IMR-90 (cell line): ENCODE measurements at regions not wholly inside any gene's neighbourhood (a gene's known extent, or its start where the extent isn't known, plus 50 kb on each side); places are given as distances from the start of the nearest gene placed in this dataset.

ENCODE experiments used
- ATAC-seq: fragments of 200-7000 bp; cut with Tn5 transposase; 2 replicates; pipeline ENCODE4 v1.9.1; 2020; ENCODE audit warnings: low read depth, mild to moderate bottlenecking, moderate library complexity
- BruUV-seq: library from RNA; stranded (reverse); fragments of 400-500 nt; replicated peaks from 2 replicates; lab custom pipeline; 2021; lab: Mats Ljungman, UMichigan
- CTCF ChIA-PET: fragments of 300-600 bp; formaldehyde crosslinking; extraction: SDS; loops from one replicate; lab custom pipeline; 2021; ENCODE audit warnings: antibody characterized with exemption; lab: Yijun Ruan, JAX
- POLR2A ChIA-PET: fragments of 300-600 bp; sonication (Branson Sonifier 250); formaldehyde crosslinking; loops from one replicate; lab custom pipeline; 2022; ENCODE audit warnings: antibody characterized with exemption; ENCODE audit not compliant: unreplicated experiment; lab: Charles Lee
- DNase-seq: peaks from one replicate; pipeline ENCODE4 v3.0.0; 2013
- H2AFZ ChIP-seq: replicated peaks from 2 replicates; pipeline ENCODE3; 2013; ENCODE audit warnings: low read length, mild to moderate bottlenecking; ENCODE audit not compliant: poor library complexity
- H2AK5ac ChIP-seq: 2 replicates; pipeline ENCODE4 v1.6.1; 2013; ENCODE audit warnings: low read depth, low read length, inconsistent platforms
- H2AK9ac ChIP-seq: replicated peaks from 2 replicates; pipeline ENCODE3; 2013; ENCODE audit warnings: mild to moderate bottlenecking, low read depth, low read length, moderate library complexity; ENCODE audit not compliant: poor library complexity
- H2BK120ac ChIP-seq: 2 replicates; pipeline ENCODE4 v1.6.1; 2013; ENCODE audit warnings: low read depth, low read length, inconsistent platforms
- H2BK15ac ChIP-seq: 3 replicates; pipeline ENCODE4 v1.6.1; 2013; ENCODE audit warnings: low read depth, low read length, inconsistent platforms
- H2BK20ac ChIP-seq: 2 replicates; pipeline ENCODE4 v1.6.1; 2013; ENCODE audit warnings: low read depth, mild to moderate bottlenecking, inconsistent platforms, low read length, moderate library complexity
- H2BK5ac ChIP-seq: 2 replicates; pipeline ENCODE4 v1.6.1; 2013; ENCODE audit warnings: mild to moderate bottlenecking, low read depth, low read length, inconsistent platforms; ENCODE audit not compliant: poor library complexity, severe bottlenecking
- H3K14ac ChIP-seq: replicated peaks from 2 replicates; pipeline ENCODE4 v1.6.1; 2013; ENCODE audit warnings: low read depth, low read length, inconsistent platforms
- H3K18ac ChIP-seq: 2 replicates; pipeline ENCODE4 v1.6.1; 2013; ENCODE audit warnings: low read depth, low read length, control low read depth
- H3K23ac ChIP-seq: 2 replicates; pipeline ENCODE4 v1.6.1; 2013; ENCODE audit warnings: low read depth, low read length, inconsistent platforms
- H3K27ac ChIP-seq: 2 replicates; pipeline ENCODE4 v1.5.1; 2013; ENCODE audit warnings: mild to moderate bottlenecking, control low read depth, low read length; ENCODE audit not compliant: insufficient read depth
- H3K27me3 ChIP-seq: 2 replicates; pipeline ENCODE4 v1.6.1; 2013; ENCODE audit warnings: low read length; ENCODE audit not compliant: control insufficient read depth, insufficient read depth
- H3K36me3 ChIP-seq: 2 replicates; pipeline ENCODE4 v1.6.1; 2013; ENCODE audit warnings: low read length, mixed read lengths; ENCODE audit not compliant: control insufficient read depth, insufficient read depth
- H3K4ac ChIP-seq: 2 replicates; pipeline ENCODE4 v1.6.1; 2013; ENCODE audit warnings: low read depth, low read length, inconsistent platforms
- H3K4me1 ChIP-seq: 2 replicates; pipeline ENCODE4 v1.6.1; 2013; ENCODE audit warnings: low read length, mixed read lengths; ENCODE audit not compliant: control insufficient read depth, insufficient read depth
- H3K4me2 ChIP-seq: 2 replicates; pipeline ENCODE4 v1.6.1; 2013; ENCODE audit warnings: low read depth, mild to moderate bottlenecking, control low read depth, low read length, moderate library complexity
- H3K4me3 ChIP-seq: 2 replicates; pipeline ENCODE4 v1.5.1; 2013; ENCODE audit warnings: low read depth, mild to moderate bottlenecking, control low read depth, low read length, moderate library complexity; ENCODE audit not compliant: insufficient read depth
- H3K56ac ChIP-seq: 2 replicates; pipeline ENCODE4 v1.6.1; 2013; ENCODE audit warnings: low read length, inconsistent platforms; ENCODE audit not compliant: insufficient read depth; ENCODE audit errors: extremely low read depth
- H3K79me1 ChIP-seq, 2 experiments: 2 replicates each; pipeline ENCODE4 v1.6.1; 2013; ENCODE audit warnings: low read length in 2 of 2, inconsistent platforms in 1 of 2, low read depth in 1 of 2
- H3K9ac ChIP-seq: 2 replicates; pipeline ENCODE4 v1.6.1; 2013; ENCODE audit warnings: low read depth, low read length, control low read depth
- H3K9me1 ChIP-seq: 2 replicates; pipeline ENCODE4 v1.6.1; 2013; ENCODE audit warnings: low read length, inconsistent platforms; ENCODE audit not compliant: insufficient read depth
- H3K9me3 ChIP-seq: 2 replicates; pipeline ENCODE4 v1.6.1; 2013; ENCODE audit warnings: low read length; ENCODE audit not compliant: control insufficient read depth, insufficient read depth
- H4K20me1 ChIP-seq: 2 replicates; pipeline ENCODE4 v1.6.1; 2013; ENCODE audit warnings: low read length, inconsistent platforms; ENCODE audit not compliant: insufficient read depth
- H4K5ac ChIP-seq: 2 replicates; pipeline ENCODE4 v1.6.1; 2013; ENCODE audit warnings: mild to moderate bottlenecking, low read depth, low read length, control low read depth
- H4K8ac ChIP-seq, 2 experiments: 2 replicates each; pipeline ENCODE4 v1.6.1; 2013; ENCODE audit warnings: low read depth in 2 of 2, low read length in 2 of 2, control low read depth in 1 of 2, inconsistent platforms in 1 of 2
- H4K91ac ChIP-seq: 2 replicates; pipeline ENCODE4 v1.6.1; 2013; ENCODE audit warnings: low read depth, low read length, inconsistent platforms; ENCODE audit not compliant: insufficient read depth
- BHLHE40 ChIP-seq: fragments of 150-350 bp; IDR thresholded peaks from 2 replicates; pipeline ENCODE4 v1.6.1; 2016; ENCODE audit warnings: mild to moderate bottlenecking, low read depth, low read length
- CHD1 ChIP-seq: IDR thresholded peaks from 2 replicates; pipeline ENCODE4 v1.6.1; 2012; ENCODE audit warnings: low read depth, low read length, improper control_type of control experiment
- ELK1 ChIP-seq: fragments of 150-350 bp; IDR thresholded peaks from 2 replicates; pipeline ENCODE4 v1.6.1; 2016; ENCODE audit warnings: low read depth, mild to moderate bottlenecking, low read length, moderate library complexity, borderline replicate concordance
- FOS ChIP-seq: fragments of 150-350 bp; IDR thresholded peaks from 2 replicates; pipeline ENCODE4 v1.6.1; 2016; ENCODE audit warnings: low read depth, low read length
- MAFK ChIP-seq: IDR thresholded peaks from 2 replicates; pipeline ENCODE4 v1.6.1; 2012; ENCODE audit warnings: low read depth, low read length, improper control_type of control experiment
- MAZ ChIP-seq: IDR thresholded peaks from 2 replicates; pipeline ENCODE4 v1.6.1; 2012; ENCODE audit warnings: low read depth, mild to moderate bottlenecking, low read length, improper control_type of control experiment, moderate library complexity, borderline replicate concordance
- MXI1 ChIP-seq: IDR thresholded peaks from 2 replicates; pipeline ENCODE4 v1.6.1; 2012; ENCODE audit warnings: low read depth, mild to moderate bottlenecking, low read length, moderate library complexity, borderline replicate concordance
- POLR2A ChIP-seq: IDR thresholded peaks from 2 replicates; pipeline ENCODE4 v1.6.1; 2012; ENCODE audit warnings: mild to moderate bottlenecking, low read depth, low read length
- RAD21 ChIP-seq: IDR thresholded peaks from 2 replicates; pipeline ENCODE4 v1.6.1; 2012; ENCODE audit warnings: low read length, improper control_type of control experiment
- RCOR1 ChIP-seq: IDR thresholded peaks from 2 replicates; pipeline ENCODE4 v1.6.1; 2012; ENCODE audit warnings: mild to moderate bottlenecking, low read length, improper control_type of control experiment; ENCODE audit not compliant: insufficient replicate concordance
- SMC3 ChIP-seq: fragments of 150-350 bp; IDR thresholded peaks from 2 replicates; pipeline ENCODE4 v1.6.1; 2016; ENCODE audit warnings: low read depth, mild to moderate bottlenecking, antibody characterized with exemption, low read length, moderate library complexity
- USF2 ChIP-seq: fragments of 150-350 bp; IDR thresholded peaks from 2 replicates; pipeline ENCODE4 v1.6.1; 2017; ENCODE audit warnings: mild to moderate bottlenecking, antibody characterized with exemption, low read length, low read depth
- WGBS, 2 experiments: methylation state at CpG; one replicate each; pipeline versions ENCODE4 v1.1.5 to v1.1.7; 2013; ENCODE audit warnings: missing lambda C conversion rate in 2 of 2; ENCODE audit not compliant: insufficient read length in 1 of 2; ENCODE audit errors: extremely low coverage in 2 of 2; 5-methylcytosine and 5-hydroxymethylcytosine counted together
- dilution Hi-C: fragments of 300-500 bp; cut with HindIII; formaldehyde crosslinking; loops from one replicate; pipeline ENCODE4 v1.14.3; 2018; ENCODE audit warnings: low sequenced_read_pairs; ENCODE audit not compliant: unreplicated experiment
- in situ Hi-C: fragments of 300-500 bp; cut with MboI; formaldehyde crosslinking; loops from 3 replicates; pipeline ENCODE4 v1.14.3; 2019; ENCODE audit warnings: low sequenced_read_pairs, inconsistent platforms, mixed read lengths
- intact Hi-C: fragments of 100-400 bp; cut with micrococcal nuclease; formaldehyde crosslinking; loops from 2 replicates; pipeline ENCODE4 v1.10.0; 2022

- no peak overlapping the region for H2BK5ac ChIP-seq
- no peak overlapping the region for H2BK15ac ChIP-seq
- H3K36me3 ChIP-seq: no peaks in the 10 kb centered on the region
- no peak overlapping the region for H2AK9ac ChIP-seq
- in situ Hi-C loops: no loop called here
- ATAC-seq (no peak), DNase-seq (no peak)
- ChIA-PET POLR2A (no interaction called here), CTCF (no interaction called here)
- no peaks in the 10 kb centered on the region; the same call in none of the 2 replicates for H3K27me3 ChIP-seq
- no peaks in the 10 kb centered on the region for H3K9me3 ChIP-seq
- no peak overlapping the region for H2AK5ac ChIP-seq
- H3K4me3 ChIP-seq: no peak overlapping the region
- H3K27ac ChIP-seq: no peak overlapping the region
- H4K5ac ChIP-seq: no peak overlapping the region
- no peaks in the 10 kb centered on the region for H3K4me1 ChIP-seq
- no peak overlapping the region for H3K4ac ChIP-seq
- no peak overlapping the region for H2AFZ ChIP-seq
- no peak overlapping the region for H4K8ac ChIP-seq
- no TSS peak for BruUV-seq
- H3K18ac ChIP-seq: no peak overlapping the region
- no peak overlapping the region for H2BK120ac ChIP-seq
- WGBS, 2 experiments: no CpG with 5 or more reads among the region's 8 CpGs
- no peak overlapping the region for H3K23ac ChIP-seq
- intact Hi-C loops: no loop called here
- no peaks in the 10 kb centered on the region for H3K9me1 ChIP-seq
- no peaks in the 10 kb centered on the region for H3K79me1 ChIP-seq
- dilution Hi-C loops: no loop called here
- H3K9ac ChIP-seq: no peak overlapping the region
- no peak overlapping the region for H2BK20ac ChIP-seq
- H4K20me1 ChIP-seq: no peaks in the 10 kb centered on the region
- H4K91ac ChIP-seq: no peak overlapping the region
- no peak overlapping the region for H3K56ac ChIP-seq
- TF ChIP-seq SMC3 (no peak), RAD21 (no peak), FOS (no peak), MAZ (no peak), MAFK (no peak), MXI1 (no peak), ELK1 (no peak), POLR2A (no peak), USF2 (no peak), CHD1 (no peak), RCOR1 (no peak), BHLHE40 (no peak)
- no peak overlapping the region for H3K4me2 ChIP-seq
- no peak overlapping the region for H3K14ac ChIP-seq
Observed at GRCh38 chrX:7218321-7219152, 70.6 kb upstream of the PUDP start.
